NCI-H345 (cell line): ENCODE measurements at regions not wholly inside any gene's neighbourhood (a gene's known extent, or its start where the extent isn't known, plus 50 kb on each side); places are given as distances from the start of the nearest gene placed in this dataset.

ENCODE experiments used
- DNase-seq: peaks from one replicate; lab custom pipeline; 2025; lab: John Stamatoyannopoulos, UW

- DNase-seq = no peak
Observed at GRCh38 chr6:22942403-22942802, 373.0 kb downstream of the HDGFL1 start.

GRCh38 chr6:22943327-22943726 is 374.0 kb downstream of the HDGFL1 start:
- DNase-seq = no peak

- DNase-seq = no peak
Observed at GRCh38 chr6:22949967-22950366, 380.6 kb downstream of the HDGFL1 start.

- no peak for DNase-seq
Observed at GRCh38 chr6:22952097-22952496, 382.7 kb downstream of the HDGFL1 start.

GRCh38 chr6:22954749-22955385 is 385.5 kb downstream of the HDGFL1 start:
- peak; percentile 7 for DNase-seq

GRCh38 chr6:22956029-22956681 is 386.8 kb downstream of the HDGFL1 start:
- DNase-seq = peak; percentile 70

GRCh38 chr6:22958677-22959076 is 389.3 kb downstream of the HDGFL1 start:
- DNase-seq = no peak

- DNase-seq = no peak
Observed at GRCh38 chr6:22959571-22959970, 390.2 kb downstream of the HDGFL1 start.

GRCh38 chr6:22964334-22964733 is 395.0 kb downstream of the HDGFL1 start:
- DNase-seq = no peak

- DNase-seq = no peak
Observed at GRCh38 chr6:22965889-22966288, 396.5 kb downstream of the HDGFL1 start.

- no peak for DNase-seq
Observed at GRCh38 chr6:22966691-22967422, 397.5 kb downstream of the HDGFL1 start.

GRCh38 chr6:22970004-22970403 is 400.6 kb downstream of the HDGFL1 start:
- no peak for DNase-seq

GRCh38 chr6:22972771-22973170 is 403.4 kb downstream of the HDGFL1 start:
- no peak for DNase-seq

GRCh38 chr6:22975079-22975478 is 405.7 kb downstream of the HDGFL1 start:
- DNase-seq = no peak

GRCh38 chr6:22980446-22980845 is 411.1 kb downstream of the HDGFL1 start:
- no peak for DNase-seq

GRCh38 chr6:23002044-23002619 is 432.8 kb downstream of the HDGFL1 start:
- DNase-seq = no peak

GRCh38 chr6:23003671-23004467 is 434.5 kb downstream of the HDGFL1 start:
- no peak for DNase-seq

- DNase-seq = no peak
Observed at GRCh38 chr6:23006656-23007055, 437.3 kb downstream of the HDGFL1 start.

- no peak for DNase-seq
Observed at GRCh38 chr6:23011615-23012014, 442.2 kb downstream of the HDGFL1 start.

- no peak for DNase-seq
Observed at GRCh38 chr6:23013776-23014175, 444.4 kb downstream of the HDGFL1 start.

GRCh38 chr6:23016696-23017095 is 447.3 kb downstream of the HDGFL1 start:
- DNase-seq = no peak

- no peak for DNase-seq
Observed at GRCh38 chr6:23021487-23021886, 452.1 kb downstream of the HDGFL1 start.
